Endothelial cell of umbilical vein (primary cell): ENCODE measurements at regions not wholly inside any gene's neighbourhood (a gene's known extent, or its start where the extent isn't known, plus 50 kb on each side); places are given as distances from the start of the nearest gene placed in this dataset.

Source experiments
- CTCF ChIP-seq, 2 donors: IDR thresholded peaks; 1 replicate in 1 of 2; 2 replicates in 1 of 2; pipeline ENCODE4 v1.5.1; 2011; ENCODE audit warnings: low read length in 2 of 2, mild to moderate bottlenecking in 2 of 2, moderate library complexity in 2 of 2, control low read depth in 1 of 2, inconsistent platforms in 1 of 2, low read depth in 1 of 2; ENCODE audit not compliant: insufficient read depth in 1 of 2; ENCODE audit errors: extremely low read depth in 1 of 2
- EZH2 ChIP-seq: IDR thresholded peaks from 2 replicates; pipeline ENCODE4 v1.6.1; 2012; ENCODE audit warnings: borderline replicate concordance, low read depth, mild to moderate bottlenecking, moderate library complexity, low read length, inconsistent platforms; ENCODE audit not compliant: severe bottlenecking
- GATA2 ChIP-seq: IDR thresholded peaks from 2 replicates; pipeline ENCODE4 v1.7.0; 2011; ENCODE audit warnings: low read depth, mild to moderate bottlenecking, moderate library complexity, mixed read lengths, low read length; ENCODE audit not compliant: insufficient read length, insufficient read depth
- MAX ChIP-seq: IDR thresholded peaks from 2 replicates; pipeline ENCODE4 v1.6.1; 2011; ENCODE audit not compliant: insufficient read depth, insufficient read length
- POLR2A ChIP-seq: IDR thresholded peaks from 2 replicates; pipeline ENCODE4 v1.6.1; 2012; ENCODE audit warnings: low read depth, mild to moderate bottlenecking, control low read depth, low read length

GRCh38 chr2:207385076-207385475, 144.7 kb upstream of the CREB1 start:
- TF ChIP-seq MAX: no peak
- no peak for TF ChIP-seq CTCF (IDR thresholded peaks at IDR 0.05; ENCODE audit: extremely low read depth in 1 of 2, insufficient read depth in 1 of 2, low read depth in 1 of 2, low read length in 2 of 2)
- no peak for TF ChIP-seq EZH2
- no peak for TF ChIP-seq POLR2A
- TF ChIP-seq GATA2: no peak
